ENCODE measurements at regions not wholly inside any gene's neighbourhood (a gene's known extent, or its start where the extent isn't known, plus 50 kb on each side); places are given as distances from the start of the nearest gene placed in this dataset.

DNA sequence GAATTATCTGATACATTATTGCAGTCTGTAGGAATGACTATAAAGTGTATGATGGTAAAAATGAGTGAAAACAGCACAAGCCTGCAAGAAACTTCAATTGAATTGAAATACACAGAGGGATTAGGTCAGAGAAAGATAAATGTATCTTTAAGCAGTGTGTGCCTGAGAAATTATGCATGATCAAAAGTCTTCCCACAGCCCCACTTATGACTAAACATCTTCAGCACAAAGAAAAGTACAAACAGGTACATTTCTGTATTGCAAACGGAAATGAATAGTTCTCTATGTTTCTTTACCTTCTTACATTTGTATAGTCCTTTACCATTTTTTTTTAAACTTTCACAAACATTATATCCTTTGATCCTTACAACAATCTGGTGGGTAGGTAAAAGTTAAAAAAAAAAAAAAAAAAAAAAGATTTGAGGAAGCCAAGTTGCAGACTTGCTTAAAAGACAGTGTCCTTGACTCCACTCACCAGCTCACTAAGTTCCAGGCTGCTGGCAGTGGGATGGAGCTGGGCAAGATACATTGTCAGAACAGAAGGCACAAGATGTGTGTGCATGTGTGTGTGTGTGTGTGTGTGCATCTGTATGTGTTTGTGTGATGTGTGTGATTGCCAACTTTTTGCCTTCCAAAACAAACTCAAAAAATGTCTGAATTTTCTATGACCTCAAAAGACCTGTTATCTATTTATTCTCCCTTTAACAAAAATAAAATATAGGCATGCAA is 423.7 kb upstream of the ACVR2A start:
- TF ChIP-seq, protein P1, sequence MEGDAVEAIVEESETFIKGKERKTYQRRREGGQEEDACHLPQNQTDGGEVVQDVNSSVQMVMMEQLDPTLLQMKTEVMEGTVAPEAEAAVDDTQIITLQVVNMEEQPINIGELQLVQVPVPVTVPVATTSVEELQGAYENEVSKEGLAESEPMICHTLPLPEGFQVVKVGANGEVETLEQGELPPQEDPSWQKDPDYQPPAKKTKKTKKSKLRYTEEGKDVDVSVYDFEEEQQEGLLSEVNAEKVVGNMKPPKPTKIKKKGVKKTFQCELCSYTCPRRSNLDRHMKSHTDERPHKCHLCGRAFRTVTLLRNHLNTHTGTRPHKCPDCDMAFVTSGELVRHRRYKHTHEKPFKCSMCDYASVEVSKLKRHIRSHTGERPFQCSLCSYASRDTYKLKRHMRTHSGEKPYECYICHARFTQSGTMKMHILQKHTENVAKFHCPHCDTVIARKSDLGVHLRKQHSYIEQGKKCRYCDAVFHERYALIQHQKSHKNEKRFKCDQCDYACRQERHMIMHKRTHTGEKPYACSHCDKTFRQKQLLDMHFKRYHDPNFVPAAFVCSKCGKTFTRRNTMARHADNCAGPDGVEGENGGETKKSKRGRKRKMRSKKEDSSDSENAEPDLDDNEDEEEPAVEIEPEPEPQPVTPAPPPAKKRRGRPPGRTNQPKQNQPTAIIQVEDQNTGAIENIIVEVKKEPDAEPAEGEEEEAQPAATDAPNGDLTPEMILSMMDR (IDR thresholded peaks at IDR 0.05): no peak
- no peak for TF ChIP-seq EZH2 (IDR thresholded peaks at IDR 0.05; ENCODE audit: borderline replicate concordance, insufficient read depth, low read depth, low read length, poor library complexity, severe bottlenecking)
